B cell (primary cell): ENCODE measurements at regions not wholly inside any gene's neighbourhood (a gene's known extent, or its start where the extent isn't known, plus 50 kb on each side); places are given as distances from the start of the nearest gene placed in this dataset.

Experiments used
- CTCF ChIP-seq: fragments of 200-600 bp; IDR thresholded peaks from one replicate; pipeline ENCODE4 v1.8.0; 2022; ENCODE audit warnings: antibody characterized with exemption, mild to moderate bottlenecking
- EZH2 ChIP-seq: IDR thresholded peaks from 2 replicates; pipeline ENCODE4 v1.6.1; 2012; ENCODE audit warnings: borderline replicate concordance, low read depth, mild to moderate bottlenecking, moderate library complexity, low read length; ENCODE audit not compliant: insufficient read depth, poor library complexity, severe bottlenecking

DNA sequence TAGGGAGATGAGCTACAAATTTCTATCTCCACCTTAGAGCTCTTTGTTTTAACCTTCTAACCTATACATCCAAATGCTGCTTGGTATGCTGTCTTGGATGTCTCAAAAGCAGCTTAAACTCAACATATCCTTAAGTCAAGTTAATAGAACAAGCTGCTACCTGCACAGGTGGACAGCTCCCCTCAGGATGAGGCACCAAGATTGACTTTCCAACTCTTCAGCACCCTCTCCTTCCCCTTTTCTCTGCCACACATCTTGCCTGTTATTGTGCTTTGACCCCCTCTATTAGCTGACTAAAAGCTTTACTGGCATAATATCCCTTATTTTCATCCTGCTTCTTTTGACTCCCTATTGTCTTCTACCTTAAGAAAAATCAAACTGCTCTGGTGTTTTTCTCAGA is 448.1 kb upstream of the MEX3C start:
- TF ChIP-seq CTCF, result no peak
- TF ChIP-seq EZH2, result no peak
